Adrenal gland (tissue), 5 donors: ENCODE measurements at regions not wholly inside any gene's neighbourhood (a gene's known extent, or its start where the extent isn't known, plus 50 kb on each side); places are given as distances from the start of the nearest gene placed in this dataset.

ENCODE experiments used
- CTCF ChIP-seq, 6 experiments: fragments of 450-650 bp in 4 of 6; fragments of 200-600 bp in 2 of 6; sonication (generic) in 1 of 6; IDR thresholded peaks; 1 replicate in 5 of 6; 2 replicates in 1 of 6; pipeline versions ENCODE4 v1.5.1 to v1.8.0; 2016 to 2021; ENCODE audit warnings: antibody characterized with exemption in 6 of 6, mild to moderate bottlenecking in 2 of 6, moderate library complexity in 1 of 6
- POLR2A ChIP-seq, 2 donors: fragments of 450-650 bp; IDR thresholded peaks; one replicate each; pipeline ENCODE4 v1.6.1; 2017; ENCODE audit warnings: antibody characterized with exemption in 2 of 2, mild to moderate bottlenecking in 2 of 2, moderate library complexity in 1 of 2
- donor health status: DM: no; HTN: no; CAD: no.

GRCh38 chr2:194465641-194466040, 1191.4 kb upstream of the SLC39A10 start:
- TF ChIP-seq POLR2A (IDR thresholded peaks at IDR 0.05) (no peak), CTCF (IDR thresholded peaks at IDR 0.05) (no peak)
